Testis (tissue), 2 donors: ENCODE measurements at regions not wholly inside any gene's neighbourhood (a gene's known extent, or its start where the extent isn't known, plus 50 kb on each side); places are given as distances from the start of the nearest gene placed in this dataset.

Source experiments
- DNase-seq: peaks from one replicate; pipeline ENCODE4 v3.0.0-alpha.2; 2019
- H3K27ac ChIP-seq, 2 donors: fragments of 200-600 bp; sonication (generic); one replicate each; pipeline ENCODE4 v1.5.1; 2019
- H3K27me3 ChIP-seq: fragments of 200-600 bp; sonication (generic); one replicate; pipeline ENCODE4 v1.5.1; 2019
- H3K36me3 ChIP-seq: fragments of 200-600 bp; sonication (generic); one replicate; pipeline ENCODE4 v1.5.1; 2017; ENCODE audit warnings: low read depth; ENCODE audit errors: missing control alignments
- H3K4me1 ChIP-seq: fragments of 200-600 bp; sonication (generic); one replicate; pipeline ENCODE4 v1.5.1; 2019
- H3K4me3 ChIP-seq, 2 donors: fragments of 200-600 bp; sonication (generic); one replicate each; pipeline ENCODE4 v1.5.1; 2017 to 2019
- H3K9me3 ChIP-seq: fragments of 200-600 bp; sonication (generic); one replicate; pipeline ENCODE4 v1.5.1; 2017
- CTCF ChIP-seq, 3 experiments: fragments of 450-650 bp in 2 of 3; fragments of 200-600 bp in 1 of 3; sonication (generic) in 1 of 3; IDR thresholded peaks; one replicate each; pipeline ENCODE4 v1.5.1; 2016 to 2019; ENCODE audit warnings: antibody characterized with exemption in 3 of 3, mild to moderate bottlenecking in 2 of 3, moderate library complexity in 1 of 3
- POLR2A ChIP-seq: fragments of 450-650 bp; IDR thresholded peaks from one replicate; pipeline ENCODE4 v1.6.1; 2017; ENCODE audit warnings: antibody characterized with exemption, mild to moderate bottlenecking, moderate library complexity
- WGBS, 2 donors: methylation state at CpG; one replicate each; pipeline ENCODE4 v1.1.5; 2018; 5-methylcytosine and 5-hydroxymethylcytosine counted together
- intact Hi-C: fragments of 100-400 bp; cut with DNase I; formaldehyde crosslinking; loops from one replicate; pipeline ENCODE4 v1.15.1; 2023; ENCODE audit warnings: low total_unique reads

GRCh38 chr22:49668402-49668801 is 159.3 kb downstream of the BRD1 start:
- Histone ChIP-seq H3K27me3 (no peaks in the 10 kb centered on the region), H3K9me3 (no peaks in the 10 kb centered on the region), H3K4me3 (no peak overlapping the region), H3K36me3 (no peaks in the 10 kb centered on the region), H3K4me1 (peaks cover 6% of the 10 kb centered on the region), H3K27ac (no peak overlapping the region)
- DNase-seq: no peak
- intact Hi-C loops: no loop called here
- 50 to 82% methylated on average over 2 to 19 of the region's 19 CpGs for WGBS, 2 donors
- TF ChIP-seq POLR2A (no peak), CTCF (IDR thresholded peaks at IDR 0.05) (no peak)

- H3K27me3 ChIP-seq: no peaks in the 10 kb centered on the region
- TF ChIP-seq POLR2A (no peak), CTCF (IDR thresholded peaks at IDR 0.05) (no peak)
- no peak overlapping the region for H3K4me3 ChIP-seq
Observed at GRCh38 chr22:49667236-49667635, 160.4 kb downstream of the BRD1 start.

GRCh38 chr22:49666146-49666809 is 161.4 kb downstream of the BRD1 start:
- Histone ChIP-seq H3K27ac (no peak overlapping the region), H3K4me3 (no peak overlapping the region), H3K9me3 (no peaks in the 10 kb centered on the region), H3K27me3 (no peaks in the 10 kb centered on the region), H3K36me3 (no peaks in the 10 kb centered on the region), H3K4me1 (peaks cover 6% of the 10 kb centered on the region)
- 85% methylated on average over 11 of the region's 11 CpGs for WGBS, 2 donors
- intact Hi-C loops: no loop called here
- no peak for DNase-seq
- TF ChIP-seq POLR2A (no peak), CTCF (IDR thresholded peaks at IDR 0.05) (no peak)

More at GRCh38 chr22:49667236-49667635, 160.4 kb downstream of the BRD1 start:
- WGBS, 2 donors: 44 to 51% methylated on average over 6 to 11 of the region's 13 CpGs
- Histone ChIP-seq H3K27ac (peak overlapping the region in 1 of 2 donors; percentile 24), H3K36me3 (no peaks in the 10 kb centered on the region), H3K9me3 (no peaks in the 10 kb centered on the region), H3K4me1 (peaks cover 6% of the 10 kb centered on the region)
- DNase-seq: no peak
- intact Hi-C loops: no loop called here

GRCh38 chr22:49664891-49665290 is 162.8 kb downstream of the BRD1 start:
- Histone ChIP-seq H3K4me3 (no peak overlapping the region), H3K27me3 (no peaks in the 10 kb centered on the region), H3K4me1 (no peaks in the 10 kb centered on the region), H3K9me3 (no peaks in the 10 kb centered on the region), H3K27ac (no peak overlapping the region), H3K36me3 (no peaks in the 10 kb centered on the region)
- no peak for TF ChIP-seq POLR2A
- no peak for TF ChIP-seq CTCF (IDR thresholded peaks at IDR 0.05)
- 63% methylated on average over 7 to 18 of the region's 18 CpGs for WGBS, 2 donors
- DNase-seq: no peak
- intact Hi-C loops: no loop called here

GRCh38 chr22:49664371-49664881 is 163.2 kb downstream of the BRD1 start:
- no peak for DNase-seq
- H3K27me3 ChIP-seq: no peaks in the 10 kb centered on the region
- intact Hi-C loops: no loop called here
- no peak overlapping the region for H3K4me3 ChIP-seq
- H3K9me3 ChIP-seq: no peaks in the 10 kb centered on the region
- no peak overlapping the region for H3K27ac ChIP-seq
- WGBS, 2 donors: 54 to 56% methylated on average over 15 to 21 of the region's 21 CpGs
- TF ChIP-seq CTCF (IDR thresholded peaks at IDR 0.05) (no peak), POLR2A (no peak)
- H3K4me1 ChIP-seq: no peaks in the 10 kb centered on the region
- no peaks in the 10 kb centered on the region for H3K36me3 ChIP-seq
